CD14-positive monocyte (primary cell): ENCODE measurements at regions not wholly inside any gene's neighbourhood (a gene's known extent, or its start where the extent isn't known, plus 50 kb on each side); places are given as distances from the start of the nearest gene placed in this dataset.
"Not testable (repeated sequence)": the region's sequence is repeated elsewhere in the genome, so short reads cannot be mapped to it uniquely, and the experiment has no call there.

Experiments used
- DNase-seq, 3 donors: peaks; one replicate each; pipeline ENCODE4 v3.0.0-alpha.2; 2011 to 2022
- H2AFZ ChIP-seq: 2 replicates; pipeline ENCODE4 v1.6.0; 2012; ENCODE audit warnings: mild to moderate bottlenecking, low read depth, low read length, inconsistent platforms; ENCODE audit not compliant: insufficient read depth, poor library complexity, severe bottlenecking
- H3K27ac ChIP-seq, 2 donors: 1 replicate in 1 of 2; 2 replicates in 1 of 2; pipeline ENCODE4 v1.5.1; 2012 to 2013; ENCODE audit warnings: low read length in 2 of 2, control low read depth in 1 of 2, inconsistent platforms in 1 of 2, low read depth in 1 of 2, mild to moderate bottlenecking in 1 of 2
- H3K27me3 ChIP-seq, 2 donors: one replicate each; pipeline versions ENCODE4 v1.6.0 to v1.6.1; 2011 to 2013; ENCODE audit warnings: low read length in 2 of 2; ENCODE audit not compliant: control insufficient read depth in 2 of 2, insufficient read depth in 2 of 2
- H3K36me3 ChIP-seq, 2 donors: replicated peaks in 1 of 2; 1 replicate in 1 of 2; 2 replicates in 1 of 2; pipeline versions ENCODE4 v1.5.1 to v1.6.1; 2012 to 2013; ENCODE audit warnings: low read length in 2 of 2, control low read depth in 1 of 2, inconsistent platforms in 1 of 2, mild to moderate bottlenecking in 1 of 2; ENCODE audit not compliant: insufficient read depth in 2 of 2, control insufficient read depth in 1 of 2
- H3K4me1 ChIP-seq, 2 donors: 1 replicate in 1 of 2; 2 replicates in 1 of 2; pipeline versions ENCODE4 v1.5.1 to v1.6.1; 2012 to 2013; ENCODE audit warnings: low read length in 2 of 2, control low read depth in 1 of 2, inconsistent platforms in 1 of 2, mild to moderate bottlenecking in 1 of 2, moderate library complexity in 1 of 2; ENCODE audit not compliant: insufficient read depth in 2 of 2, control insufficient read depth in 1 of 2
- H3K4me2 ChIP-seq: replicated peaks from 2 replicates; pipeline ENCODE3; 2012; ENCODE audit warnings: low read length, moderate library complexity, mild to moderate bottlenecking; ENCODE audit not compliant: poor library complexity, severe bottlenecking; ENCODE audit errors: extremely low read depth
- H3K4me3 ChIP-seq, 3 experiments: fragments of 200-600 bp in 1 of 3; sonication (generic) in 1 of 3; replicated peaks in 1 of 3; 1 replicate in 2 of 3; 2 replicates in 1 of 3; pipeline ENCODE4 v1.5.1; 2011 to 2013; ENCODE audit warnings: low read length in 3 of 3, mild to moderate bottlenecking in 3 of 3, control low read depth in 2 of 3, low read depth in 2 of 3, inconsistent platforms in 1 of 3, moderate library complexity in 1 of 3
- H3K79me2 ChIP-seq: 2 replicates; pipeline ENCODE4 v1.6.0; 2012; ENCODE audit warnings: mild to moderate bottlenecking, control low read depth, inconsistent platforms, low read length, moderate library complexity; ENCODE audit not compliant: insufficient read depth
- H3K9ac ChIP-seq: 2 replicates; pipeline ENCODE4 v1.6.0; 2017; ENCODE audit warnings: low read length, mild to moderate bottlenecking; ENCODE audit not compliant: insufficient read depth, poor library complexity, severe bottlenecking
- H3K9me3 ChIP-seq, 2 donors: replicated peaks in 1 of 2; 1 replicate in 1 of 2; 2 replicates in 1 of 2; pipeline versions ENCODE4 v1.5.1 to v1.6.1; 2012 to 2013; ENCODE audit warnings: low read length in 2 of 2, control low read depth in 1 of 2; ENCODE audit not compliant: control insufficient read depth in 1 of 2, insufficient read depth in 1 of 2
- H4K20me1 ChIP-seq: 2 replicates; pipeline ENCODE4 v1.6.0; 2012; ENCODE audit warnings: mild to moderate bottlenecking, low read length, control low read depth, moderate library complexity; ENCODE audit not compliant: insufficient read depth
- H3K27ac Mint-ChIP-seq, 7 donors: one replicate each; pipeline ENCODE4 v1.8.0; 2020; ENCODE audit warnings: mild to moderate bottlenecking in 7 of 7, mixed read lengths in 7 of 7, moderate library complexity in 6 of 7, inconsistent platforms in 2 of 7
- H3K27me3 Mint-ChIP-seq, 3 donors: one replicate each; pipeline ENCODE4 v1.8.0; 2021 to 2022; ENCODE audit warnings: low read depth in 3 of 3, mild to moderate bottlenecking in 3 of 3, mixed read lengths in 3 of 3, moderate library complexity in 3 of 3, inconsistent platforms in 1 of 3
- H3K36me3 Mint-ChIP-seq, 2 donors: one replicate each; pipeline ENCODE4 v1.8.0; 2020; ENCODE audit warnings: mixed read lengths in 2 of 2, inconsistent platforms in 1 of 2, mild to moderate bottlenecking in 1 of 2
- H3K4me1 Mint-ChIP-seq: one replicate; pipeline ENCODE4 v1.8.0; 2020; ENCODE audit warnings: mild to moderate bottlenecking, mixed read lengths
- H3K4me3 Mint-ChIP-seq, 2 donors: one replicate each; pipeline ENCODE4 v1.8.0; 2020; ENCODE audit warnings: mild to moderate bottlenecking in 2 of 2, mixed read lengths in 2 of 2, moderate library complexity in 1 of 2
- H3K9me3 Mint-ChIP-seq, 7 donors: one replicate each; pipeline ENCODE4 v1.8.0; 2020 to 2022; ENCODE audit warnings: mixed read lengths in 7 of 7, mild to moderate bottlenecking in 6 of 7, moderate library complexity in 6 of 7, inconsistent platforms in 2 of 7
- CTCF ChIP-seq: fragments of 200-600 bp; IDR thresholded peaks from one replicate; pipeline ENCODE4 v1.8.0; 2022; ENCODE audit warnings: antibody characterized with exemption, mild to moderate bottlenecking
- WGBS: methylation state at CpG from one replicate; pipeline ENCODE4 v1.1.5; 2013; ENCODE audit warnings: missing lambda C conversion rate; ENCODE audit not compliant: insufficient coverage; 5-methylcytosine and 5-hydroxymethylcytosine counted together
- intact Hi-C, 2 donors: fragments of 100-400 bp; cut with micrococcal nuclease; formaldehyde crosslinking; loops; one replicate each; pipeline versions ENCODE4 v1.15.0 to v1.15.1; 2023

GRCh38 chr3:107227091-107227490, 150.1 kb upstream of the CCDC54 start:
- Histone ChIP-seq H3K9me3 (no peaks in the 10 kb centered on the region), H3K36me3 (no peaks in the 10 kb centered on the region), H3K9ac (no peak overlapping the region), H4K20me1 (no peaks in the 10 kb centered on the region), H3K4me2 (no peak overlapping the region), H3K27ac (no peak overlapping the region), H2AFZ (no peak overlapping the region), H3K4me3 (no peak overlapping the region), H3K4me1 (no peaks in the 10 kb centered on the region), H3K79me2 (no peaks in the 10 kb centered on the region), H3K27me3 (no peaks in the 10 kb centered on the region)
- Mint-ChIP-seq H3K4me3 (no peak overlapping the region), H3K4me1 (no peaks in the 10 kb centered on the region), H3K27me3 (peaks cover 0 to 1% (median 0%) of the 10 kb centered on the region in 3 donors), H3K27ac (no peak overlapping the region), H3K36me3 (no peaks in the 10 kb centered on the region), H3K9me3 (peaks cover 0 to 2% (median 0%) of the 10 kb centered on the region in 7 donors)
- DNase-seq: no peak
- intact Hi-C loops: no loop called here
- no peak for TF ChIP-seq CTCF
- WGBS: 100% methylated on average over 1 of the region's 1 CpG

GRCh38 chr3:107233877-107234276, 143.4 kb upstream of the CCDC54 start:
- H3K9me3 ChIP-seq, H3K4me2 ChIP-seq, DNase-seq, H3K27me3 ChIP-seq, H3K4me3 Mint-ChIP-seq, H3K4me1 Mint-ChIP-seq, H3K27ac ChIP-seq, H3K79me2 ChIP-seq, H4K20me1 ChIP-seq, H3K36me3 ChIP-seq, H3K36me3 Mint-ChIP-seq, H3K4me1 ChIP-seq, H3K27me3 Mint-ChIP-seq, H3K27ac Mint-ChIP-seq, H3K9me3 Mint-ChIP-seq, H3K9ac ChIP-seq, H2AFZ ChIP-seq, H3K4me3 ChIP-seq: not testable (repeated sequence)
- WGBS: 90% methylated on average over 3 of the region's 4 CpGs
- intact Hi-C loops: loop anchor here in 1 of 2 donors (10.0 kb wide), 1 partner anchor 191 kb away; no protein-coding TSS in a partner anchor
